ENCODE measurements at regions not wholly inside any gene's neighbourhood (a gene's known extent, or its start where the extent isn't known, plus 50 kb on each side); places are given as distances from the start of the nearest gene placed in this dataset.

GRCh38 chrX:127574829-127575228, 477.4 kb downstream of the ACTRT1 start:
- Histone ChIP-seq H3K9me3 (no peaks in the 10 kb centered on the region), H3K27ac (no peak overlapping the region), H3K4me1 (no peaks in the 10 kb centered on the region), H3K4me3 (no peak overlapping the region), H3K36me3 (no peaks in the 10 kb centered on the region), H3K27me3 (no peaks in the 10 kb centered on the region)
- intact Hi-C loops (cut with DNase I) = no loop called here
- WGBS, 2 donors = 79 to 86% methylated on average over 7 of the region's 7 CpGs
- DNase-seq = no peak
- no peak for TF ChIP-seq CTCF (IDR thresholded peaks at IDR 0.05)
- no peak for TF ChIP-seq EP300 (IDR thresholded peaks at IDR 0.05)
- TF ChIP-seq POLR2AphosphoS5 (IDR thresholded peaks at IDR 0.05) = no peak
- no peak for TF ChIP-seq POLR2A (IDR thresholded peaks at IDR 0.05)

- intact Hi-C loops (cut with DNase I) = no loop called here
- no peaks in the 10 kb centered on the region for H3K4me1 ChIP-seq
- no peak overlapping the region for H3K27ac ChIP-seq
- no peaks in the 10 kb centered on the region for H3K36me3 ChIP-seq
- 0% methylated on average over 1 of the region's 1 CpG for WGBS, 2 donors
- no peaks in the 10 kb centered on the region for H3K27me3 ChIP-seq
- H3K9me3 ChIP-seq = no peaks in the 10 kb centered on the region
- DNase-seq = no peak
- TF ChIP-seq CTCF (IDR thresholded peaks at IDR 0.05) (no peak), POLR2AphosphoS5 (IDR thresholded peaks at IDR 0.05) (no peak), POLR2A (IDR thresholded peaks at IDR 0.05) (no peak), EP300 (IDR thresholded peaks at IDR 0.05) (no peak)
- no peak overlapping the region for H3K4me3 ChIP-seq
Measured at GRCh38 chrX:127572471-127572870, 479.7 kb downstream of the ACTRT1 start.

DNA sequence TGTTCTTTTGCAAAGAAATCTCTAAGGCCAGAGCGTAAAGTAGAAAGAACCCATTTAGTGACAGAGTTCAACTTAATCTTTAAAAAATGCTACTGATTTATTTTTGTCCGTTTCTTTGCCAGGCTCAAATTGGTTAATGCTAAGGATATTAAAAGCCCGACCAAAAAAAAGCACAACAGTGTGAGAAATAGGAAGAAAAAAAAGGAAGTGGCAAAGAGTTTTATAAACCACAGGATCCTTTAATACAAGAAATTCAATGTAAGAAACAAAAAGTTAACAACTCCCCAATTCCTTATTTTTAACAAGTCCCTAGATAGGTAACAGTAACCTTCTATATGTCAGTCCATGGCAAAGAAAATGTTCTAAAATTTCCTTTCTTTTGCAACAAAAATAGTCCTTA, 480.4 kb downstream of the ACTRT1 start:
- Histone ChIP-seq H3K27ac (no peak overlapping the region), H3K9me3 (no peaks in the 10 kb centered on the region), H3K4me1 (no peaks in the 10 kb centered on the region), H3K27me3 (no peaks in the 10 kb centered on the region), H3K36me3 (no peaks in the 10 kb centered on the region), H3K4me3 (no peak overlapping the region)
- 49 to 75% methylated on average over 3 of the region's 3 CpGs for WGBS, 2 donors
- no peak for DNase-seq
- intact Hi-C loops (cut with DNase I) = no loop called here
- TF ChIP-seq EP300 (IDR thresholded peaks at IDR 0.05) = no peak
- no peak for TF ChIP-seq CTCF (IDR thresholded peaks at IDR 0.05)
- TF ChIP-seq POLR2A (IDR thresholded peaks at IDR 0.05) = no peak
- no peak for TF ChIP-seq POLR2AphosphoS5 (IDR thresholded peaks at IDR 0.05)

- Histone ChIP-seq H3K9me3 (no peaks in the 10 kb centered on the region), H3K27me3 (no peaks in the 10 kb centered on the region), H3K4me1 (no peaks in the 10 kb centered on the region), H3K27ac (no peak overlapping the region), H3K4me3 (no peak overlapping the region), H3K36me3 (no peaks in the 10 kb centered on the region)
- intact Hi-C loops (cut with DNase I) = no loop called here
- TF ChIP-seq POLR2A (IDR thresholded peaks at IDR 0.05) (no peak), POLR2AphosphoS5 (IDR thresholded peaks at IDR 0.05) (no peak)
- no peak for DNase-seq
Measured at GRCh38 chrX:127570276-127570675, 481.9 kb downstream of the ACTRT1 start.

GRCh38 chrX:127568691-127569090, 483.5 kb downstream of the ACTRT1 start:
- 59 to 73% methylated on average over 1 of the region's 1 CpG for WGBS, 2 donors
- intact Hi-C loops (cut with DNase I) = no loop called here
- DNase-seq = no peak
- no peaks in the 10 kb centered on the region for H3K27me3 ChIP-seq
- H3K9me3 ChIP-seq = no peaks in the 10 kb centered on the region
- H3K27ac ChIP-seq = no peak overlapping the region
- no peak overlapping the region for H3K4me3 ChIP-seq
- TF ChIP-seq POLR2A (IDR thresholded peaks at IDR 0.05) = no peak
- no peak for TF ChIP-seq POLR2AphosphoS5 (IDR thresholded peaks at IDR 0.05)
- no peak for TF ChIP-seq EP300 (IDR thresholded peaks at IDR 0.05)
- no peak for TF ChIP-seq CTCF (IDR thresholded peaks at IDR 0.05)
- H3K36me3 ChIP-seq = no peaks in the 10 kb centered on the region
- H3K4me1 ChIP-seq = no peaks in the 10 kb centered on the region
